HG03025 (cell line): ENCODE measurements at regions not wholly inside any gene's neighbourhood (a gene's known extent, or its start where the extent isn't known, plus 50 kb on each side); places are given as distances from the start of the nearest gene placed in this dataset.

Experiments used
- ATAC-seq: cut with Tn5 transposase; IDR thresholded peaks from one replicate; pipeline ENCODE4 v1.9.1; 2021; ENCODE audit warnings: mild to moderate bottlenecking, moderate library complexity; ENCODE audit not compliant: unreplicated experiment, low FRiP score

- ATAC-seq: no peak
These were observed 209.7 kb upstream of the BOD1L1 start for GRCh38 chr4:13836946-13837912.

GRCh38 chr4:13840502-13841190 lies 213.1 kb upstream of the BOD1L1 start:
- no peak for ATAC-seq

- ATAC-seq: no peak
These were observed 217.2 kb upstream of the BOD1L1 start for GRCh38 chr4:13844740-13845139.

- no peak for ATAC-seq
These were observed 222.3 kb upstream of the BOD1L1 start for GRCh38 chr4:13849778-13850177.

- no peak for ATAC-seq
These were observed 223.8 kb upstream of the BOD1L1 start for GRCh38 chr4:13851085-13851940.

- ATAC-seq: no peak
These were observed 224.9 kb upstream of the BOD1L1 start for GRCh38 chr4:13852411-13852810.

- ATAC-seq: no peak
These were observed 228.9 kb upstream of the BOD1L1 start for GRCh38 chr4:13856387-13856786.

GRCh38 chr4:13857397-13857796 lies 229.9 kb upstream of the BOD1L1 start:
- no peak for ATAC-seq

GRCh38 chr4:13857800-13858199 lies 230.3 kb upstream of the BOD1L1 start:
- ATAC-seq: no peak

- ATAC-seq: no peak
These were observed 231.9 kb upstream of the BOD1L1 start for GRCh38 chr4:13859423-13859822.

- no peak for ATAC-seq
These were observed 232.6 kb upstream of the BOD1L1 start for GRCh38 chr4:13860126-13860525.

- no peak for ATAC-seq
These were observed 238.5 kb upstream of the BOD1L1 start for GRCh38 chr4:13865871-13866669.

GRCh38 chr4:13866881-13867280 lies 239.4 kb upstream of the BOD1L1 start:
- ATAC-seq: no peak

- no peak for ATAC-seq
These were observed 244.6 kb upstream of the BOD1L1 start for GRCh38 chr4:13872155-13872554.

- ATAC-seq: no peak
These were observed 245.4 kb upstream of the BOD1L1 start for GRCh38 chr4:13872955-13873354.

GRCh38 chr4:13875181-13875580 lies 247.7 kb upstream of the BOD1L1 start:
- ATAC-seq: no peak

GRCh38 chr4:13876131-13876530 lies 248.6 kb upstream of the BOD1L1 start:
- no peak for ATAC-seq

GRCh38 chr4:13876940-13877339 lies 249.4 kb upstream of the BOD1L1 start:
- ATAC-seq: no peak

GRCh38 chr4:13877626-13878025 lies 250.1 kb upstream of the BOD1L1 start:
- no peak for ATAC-seq

- no peak for ATAC-seq
These were observed 254.4 kb upstream of the BOD1L1 start for GRCh38 chr4:13881892-13882291.
